AG04449 (cell line): ENCODE measurements at regions not wholly inside any gene's neighbourhood (a gene's known extent, or its start where the extent isn't known, plus 50 kb on each side); places are given as distances from the start of the nearest gene placed in this dataset.

Experiments
- CTCF ChIA-PET: fragments of 350-600 bp; formaldehyde crosslinking; extraction: SDS; loops from one replicate; lab custom pipeline; 2021; ENCODE audit warnings: antibody characterized with exemption; lab: Yijun Ruan, JAX
- POLR2A ChIA-PET: fragments of 400-600, 350-600 bp; formaldehyde crosslinking; extraction: SDS; loops from one replicate; lab custom pipeline; 2020; ENCODE audit warnings: antibody characterized with exemption, inconsistent platforms; lab: Yijun Ruan, JAX
- DNase-seq: peaks from one replicate; pipeline ENCODE4 v3.0.0-alpha.2; 2010; ENCODE audit warnings: low read depth, low spot score
- H3K4me3 ChIP-seq: 2 replicates; pipeline ENCODE4 v1.5.1; 2011; ENCODE audit warnings: low read depth, mild to moderate bottlenecking, control low read depth, low read length
- CTCF ChIP-seq: IDR thresholded peaks from one replicate; pipeline ENCODE4 v1.5.1; 2011; ENCODE audit warnings: mild to moderate bottlenecking, moderate library complexity, low read length, control low read depth, inconsistent platforms; ENCODE audit not compliant: insufficient read depth; ENCODE audit errors: missing control alignments

GRCh38 chr20:9968015-9968414 lies 66.8 kb upstream of the ANKEF1 start:
- TF ChIP-seq CTCF = no peak
- CTCF ChIA-PET = interaction anchor here (1.0 to 4.9 kb wide), 5 partner anchors 10 to 460 kb away, joined by 3 to 21 read pairs (median 9); no protein-coding TSS in a partner anchor
- no peak overlapping the region for H3K4me3 ChIP-seq
- no peak for DNase-seq
- POLR2A ChIA-PET = no interaction called here

- no peak overlapping the region for H3K4me3 ChIP-seq
- no peak for DNase-seq
- TF ChIP-seq CTCF = no peak
- ChIA-PET CTCF (interaction anchor here (1.1 to 1.2 kb wide), 2 partner anchors 11 to 349 kb away, joined by 3 to 8 read pairs; no protein-coding TSS in a partner anchor), POLR2A (no interaction called here)
Observed at GRCh38 chr20:9966966-9967365, 67.8 kb upstream of the ANKEF1 start.

GRCh38 chr20:9963029-9963428 lies 71.8 kb upstream of the ANKEF1 start:
- CTCF ChIA-PET = interaction anchor here (1.4 kb wide), 1 partner anchor 15 kb away, joined by 4 read pairs; no protein-coding TSS in a partner anchor
- no peak for DNase-seq
- TF ChIP-seq CTCF = no peak
- no peak overlapping the region for H3K4me3 ChIP-seq
- POLR2A ChIA-PET = no interaction called here

- DNase-seq = no peak
- CTCF ChIA-PET = no interaction called here
- no peak overlapping the region for H3K4me3 ChIP-seq
- no peak for TF ChIP-seq CTCF
- POLR2A ChIA-PET = no interaction called here
Observed at GRCh38 chr20:9958693-9959092, 76.1 kb upstream of the ANKEF1 start.

GRCh38 chr20:9955646-9956045 lies 79.1 kb upstream of the ANKEF1 start:
- POLR2A ChIA-PET = no interaction called here
- no peak for TF ChIP-seq CTCF
- DNase-seq = no peak
- H3K4me3 ChIP-seq = no peak overlapping the region
- CTCF ChIA-PET = interaction anchor here (0.9 to 1.4 kb wide), 3 partner anchors 23 to 338 kb away, joined by 3 to 6 read pairs (median 4); no protein-coding TSS in a partner anchor

- CTCF ChIA-PET = interaction anchor here (1.6 to 1.8 kb wide), 2 partner anchors 37 to 141 kb away, joined by 3 to 5 read pairs; no protein-coding TSS in a partner anchor
- no peak overlapping the region for H3K4me3 ChIP-seq
- TF ChIP-seq CTCF = no peak
- POLR2A ChIA-PET = no interaction called here
- DNase-seq = no peak
Observed at GRCh38 chr20:9949563-9949962, 85.2 kb upstream of the ANKEF1 start.
